ENCODE measurements at regions not wholly inside any gene's neighbourhood (a gene's known extent, or its start where the extent isn't known, plus 50 kb on each side); places are given as distances from the start of the nearest gene placed in this dataset.

DNA sequence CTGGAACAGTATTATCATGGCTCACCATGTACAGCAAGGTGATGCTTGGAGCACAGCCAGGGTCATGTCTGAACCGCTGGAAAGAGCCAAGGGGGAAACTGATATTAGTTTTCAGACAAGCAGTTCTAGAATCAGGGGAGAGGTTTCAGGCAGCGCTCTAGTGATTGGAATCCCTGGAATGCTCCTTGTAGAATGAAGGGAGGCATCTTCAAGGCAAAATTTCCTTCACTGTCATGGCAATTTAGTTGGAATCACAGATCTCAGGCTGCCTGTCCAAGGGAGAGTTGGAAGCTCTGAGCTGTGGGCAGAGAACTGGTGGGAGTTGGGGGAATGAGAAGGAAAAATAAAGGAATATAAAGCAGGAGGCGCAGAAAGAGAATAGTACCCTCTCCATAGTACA is 737.1 kb downstream of the PTPRU start:
- no peak for DNase-seq

DNA sequence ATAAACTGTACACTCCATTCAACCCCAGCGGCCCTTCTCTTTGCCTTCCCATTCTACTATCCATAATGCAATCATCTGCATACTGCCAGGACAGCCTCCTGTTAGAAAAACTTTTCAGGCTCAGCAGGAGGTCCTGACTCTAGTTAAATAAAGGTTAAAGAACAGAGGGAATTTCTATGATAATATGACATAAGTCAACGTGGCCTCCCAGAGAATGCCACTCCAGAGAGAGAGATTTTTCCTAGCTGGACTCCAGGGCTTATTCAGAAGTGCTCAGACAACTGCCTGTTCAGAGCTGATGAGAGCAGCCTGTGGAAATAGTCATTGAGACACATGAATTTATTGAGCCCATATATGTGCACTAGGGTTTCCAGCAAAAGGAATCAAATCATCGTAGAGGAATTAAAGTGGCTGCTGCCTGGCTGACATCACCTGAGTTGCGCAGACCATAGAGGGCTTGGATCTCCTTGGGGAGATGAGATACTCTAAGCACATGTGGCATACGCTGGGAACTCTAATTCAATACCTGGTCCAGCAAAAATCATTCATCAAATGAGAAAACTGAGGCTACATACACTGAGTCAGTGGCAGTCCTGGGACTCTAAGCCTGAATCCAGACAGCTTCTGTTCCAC is 736.2 kb downstream of the PTPRU start:
- no peak for DNase-seq

DNA sequence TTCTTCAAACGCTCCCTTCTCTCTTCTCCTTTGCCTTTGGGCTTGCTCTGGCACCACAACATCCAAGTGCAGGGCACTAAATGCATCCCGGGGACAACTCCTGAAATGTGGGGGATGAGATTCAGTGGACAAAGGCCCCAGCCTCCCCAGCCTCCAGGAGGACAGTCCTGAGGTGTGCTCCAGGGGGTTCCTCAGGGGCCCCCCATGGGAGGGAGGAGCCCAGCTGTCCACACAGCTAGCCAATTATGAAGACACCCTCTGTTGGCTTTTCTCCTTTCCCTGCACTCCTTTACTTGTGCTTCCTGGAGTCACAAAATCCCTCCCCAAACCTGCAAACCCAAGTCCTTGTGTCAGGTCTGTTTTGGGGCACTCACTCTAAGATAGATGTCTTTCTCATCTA is 735.4 kb downstream of the PTPRU start:
- no peak for DNase-seq

DNA sequence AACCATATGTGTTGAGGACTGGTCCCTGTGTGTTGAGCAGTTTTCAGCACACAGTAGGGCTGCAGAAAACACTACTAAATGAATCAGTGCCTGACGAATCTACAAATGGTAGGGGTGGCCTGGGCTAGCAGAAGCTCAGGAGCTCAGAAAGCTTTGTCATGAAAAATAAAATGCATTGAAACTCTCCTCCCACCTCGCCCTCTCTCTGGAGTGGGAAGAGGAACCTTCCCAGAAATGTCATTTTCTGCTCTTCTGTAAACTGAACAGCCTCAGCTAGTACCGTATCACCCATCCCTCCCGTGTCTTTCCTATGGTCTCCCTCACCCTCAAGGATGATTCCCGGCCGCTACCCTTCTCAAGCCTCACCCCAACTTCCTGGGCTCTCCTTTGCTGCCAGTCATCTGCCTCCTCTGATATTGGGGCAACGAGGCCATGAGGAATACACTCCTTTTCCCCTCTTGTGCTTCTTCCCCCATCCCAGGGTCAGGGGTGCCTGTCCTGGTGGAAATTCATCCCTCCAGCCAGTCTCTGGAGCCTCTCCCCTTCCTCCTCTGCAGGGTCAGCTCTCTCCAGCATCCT is 734.5 kb downstream of the PTPRU start:
- no peak for DNase-seq

DNA sequence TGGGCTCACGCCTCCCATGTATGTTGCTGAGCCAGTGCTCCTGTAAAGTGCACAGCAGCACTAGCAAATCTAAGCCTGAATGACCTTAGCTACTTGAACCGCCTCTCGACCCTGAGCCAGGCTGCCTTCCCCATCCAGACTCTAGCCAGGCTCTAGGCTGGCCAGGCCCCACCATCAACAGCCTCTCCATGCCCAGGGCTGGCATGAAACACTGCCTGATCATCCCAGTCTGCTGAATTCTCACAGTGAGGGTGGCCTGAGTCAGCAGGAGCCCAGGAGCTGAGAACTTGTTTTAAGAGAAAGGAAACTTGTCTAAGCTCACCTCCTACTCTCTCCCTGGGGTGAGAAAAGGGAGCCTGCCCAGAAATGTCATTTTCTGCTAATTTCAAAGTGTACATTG is 733.3 kb downstream of the PTPRU start:
- no peak for DNase-seq

DNA sequence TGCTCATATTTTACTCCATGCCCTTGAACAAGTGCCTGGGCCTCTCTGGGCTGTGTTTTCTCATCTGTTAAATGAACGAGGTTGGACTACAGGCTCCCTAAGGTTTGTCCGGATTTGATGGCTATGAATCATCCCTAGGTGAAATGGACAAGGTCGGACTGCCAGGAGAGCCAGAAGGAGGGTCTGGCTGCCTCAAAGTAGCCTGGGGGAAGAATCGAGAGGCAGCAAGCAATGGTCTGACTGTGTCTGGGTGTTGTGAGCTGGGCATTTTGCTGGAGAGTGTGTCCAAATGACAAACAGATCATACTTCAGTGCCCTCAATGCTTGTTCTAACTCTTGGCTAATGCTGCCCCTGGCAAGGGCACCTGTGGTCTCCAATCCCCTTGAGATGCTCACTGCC is 730.9 kb downstream of the PTPRU start:
- DNase-seq, result no peak

DNA sequence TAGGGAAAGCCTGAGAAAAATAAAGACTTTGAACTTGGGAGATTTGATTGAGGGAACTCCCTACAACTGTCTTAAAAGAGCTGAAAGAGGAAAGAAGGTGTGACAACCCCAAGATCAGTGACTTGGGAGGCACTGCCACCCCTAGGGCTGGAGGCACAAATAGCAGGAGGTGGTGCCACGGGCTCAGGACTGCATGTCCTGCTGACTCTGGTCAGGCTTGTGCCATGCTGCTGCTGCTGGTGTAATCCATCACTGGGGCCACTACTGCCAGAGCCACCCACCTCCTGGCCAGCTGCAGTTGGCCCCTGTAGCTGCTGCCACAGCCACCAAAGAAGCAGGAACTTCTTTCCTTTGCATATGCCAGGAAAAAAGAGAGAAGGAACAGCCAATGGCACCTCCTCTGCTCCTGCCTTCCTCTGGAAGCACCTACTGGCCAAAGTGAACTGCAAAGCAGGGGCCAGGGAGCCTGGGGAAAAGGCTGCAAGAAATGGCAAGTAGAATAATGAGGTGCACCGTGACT is 730.3 kb downstream of the PTPRU start:
- DNase-seq, result no peak

DNA sequence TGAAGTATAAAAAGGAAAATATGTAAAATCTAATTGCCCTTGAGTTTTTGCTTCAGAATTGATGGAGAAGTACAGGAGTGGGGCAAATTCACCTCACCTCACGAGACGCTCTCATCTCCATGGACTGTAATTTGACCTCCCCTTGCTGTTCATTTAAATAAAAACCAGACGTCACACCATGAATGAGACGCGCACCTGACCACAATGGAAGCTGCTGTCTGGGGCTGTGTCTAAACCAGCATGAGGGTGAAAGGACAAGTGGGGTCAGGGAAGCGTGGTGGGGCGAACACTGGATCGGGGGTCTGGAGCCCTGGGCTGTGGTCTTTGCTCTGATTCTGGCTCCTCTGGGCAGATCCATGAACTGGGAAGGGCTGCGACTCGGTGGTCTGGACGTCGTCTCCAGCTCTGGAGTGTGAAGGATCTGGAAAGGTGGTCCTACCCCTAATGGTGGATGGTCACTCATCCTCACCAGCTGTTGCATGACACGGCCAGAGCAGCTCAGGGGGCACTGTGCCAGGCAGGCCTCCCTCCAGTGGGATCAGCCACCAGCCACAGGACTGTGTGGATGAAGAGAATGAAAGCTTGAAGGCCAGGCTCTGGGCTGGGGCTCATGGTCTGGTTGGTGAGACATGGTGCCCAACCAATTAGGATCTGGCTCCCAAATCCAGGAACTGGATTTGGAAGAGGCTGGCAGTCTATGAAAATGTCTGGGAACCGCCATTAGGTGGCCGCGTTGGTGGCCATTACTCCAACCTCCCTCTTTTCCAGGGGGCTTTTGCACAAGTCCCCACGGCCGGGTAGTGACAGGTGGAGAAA is 728.6 kb downstream of the PTPRU start:
- no peak for DNase-seq

DNA sequence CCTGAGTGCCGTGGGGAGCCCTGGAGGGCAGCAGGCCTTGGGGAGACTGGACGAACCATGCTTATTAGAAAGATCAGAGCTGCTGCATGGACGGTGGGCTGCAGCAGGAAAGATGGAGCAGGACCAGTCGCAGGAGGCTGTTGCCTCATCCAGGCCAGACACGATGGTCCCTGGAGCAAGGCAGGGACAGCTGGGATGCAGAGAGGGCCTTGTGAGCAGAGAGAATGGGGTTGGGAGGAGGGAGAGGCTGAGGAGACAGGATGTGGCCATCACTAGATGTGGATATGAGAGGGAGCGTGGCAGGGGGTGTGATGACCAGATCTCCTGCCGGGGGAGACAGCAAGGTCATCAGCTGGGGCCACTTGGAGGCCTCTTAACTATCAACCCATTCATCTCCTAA is 727.6 kb downstream of the PTPRU start:
- no peak for DNase-seq

DNA sequence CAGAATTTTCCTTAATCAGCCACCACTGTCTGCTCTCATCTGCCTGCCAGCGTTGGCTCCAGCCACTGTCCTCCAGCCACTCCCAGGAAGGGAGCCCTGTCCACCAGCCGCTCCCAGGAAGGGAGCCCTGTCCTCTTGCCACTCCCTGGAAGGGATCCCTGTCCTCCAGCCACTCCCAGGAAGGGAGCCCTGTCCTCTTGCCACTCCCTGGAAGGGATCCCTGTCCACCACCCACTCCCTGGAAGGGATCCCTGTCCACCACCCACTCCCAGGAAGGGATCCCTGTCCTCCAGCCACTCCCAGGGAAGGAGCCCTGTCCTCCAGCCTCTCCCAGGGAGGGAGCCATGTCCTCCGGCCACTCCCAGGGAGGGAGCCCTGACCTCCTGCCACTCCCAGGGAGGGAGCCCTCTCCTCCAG is 726.5 kb downstream of the PTPRU start:
- DNase-seq, result no peak

DNA sequence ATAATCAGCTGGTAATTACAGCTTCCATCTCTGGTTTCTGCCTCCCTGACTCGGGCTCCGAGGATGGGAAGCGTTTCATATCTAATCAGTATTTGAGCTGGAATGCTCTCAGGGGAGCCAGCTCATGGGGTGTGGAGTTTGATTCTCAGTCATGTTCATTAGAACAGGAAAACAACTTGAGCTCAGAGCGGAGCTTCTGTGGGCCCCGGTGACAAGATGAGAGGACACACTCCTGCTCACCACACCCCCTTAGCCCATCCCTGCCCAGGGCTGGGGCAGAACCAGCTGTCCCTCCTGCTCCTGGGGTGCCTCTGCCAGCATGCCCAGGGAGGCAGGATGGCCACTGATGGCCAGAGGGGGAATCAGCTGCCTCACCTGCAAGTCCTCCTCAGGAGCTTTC is 726.0 kb downstream of the PTPRU start:
- no peak for DNase-seq

DNA sequence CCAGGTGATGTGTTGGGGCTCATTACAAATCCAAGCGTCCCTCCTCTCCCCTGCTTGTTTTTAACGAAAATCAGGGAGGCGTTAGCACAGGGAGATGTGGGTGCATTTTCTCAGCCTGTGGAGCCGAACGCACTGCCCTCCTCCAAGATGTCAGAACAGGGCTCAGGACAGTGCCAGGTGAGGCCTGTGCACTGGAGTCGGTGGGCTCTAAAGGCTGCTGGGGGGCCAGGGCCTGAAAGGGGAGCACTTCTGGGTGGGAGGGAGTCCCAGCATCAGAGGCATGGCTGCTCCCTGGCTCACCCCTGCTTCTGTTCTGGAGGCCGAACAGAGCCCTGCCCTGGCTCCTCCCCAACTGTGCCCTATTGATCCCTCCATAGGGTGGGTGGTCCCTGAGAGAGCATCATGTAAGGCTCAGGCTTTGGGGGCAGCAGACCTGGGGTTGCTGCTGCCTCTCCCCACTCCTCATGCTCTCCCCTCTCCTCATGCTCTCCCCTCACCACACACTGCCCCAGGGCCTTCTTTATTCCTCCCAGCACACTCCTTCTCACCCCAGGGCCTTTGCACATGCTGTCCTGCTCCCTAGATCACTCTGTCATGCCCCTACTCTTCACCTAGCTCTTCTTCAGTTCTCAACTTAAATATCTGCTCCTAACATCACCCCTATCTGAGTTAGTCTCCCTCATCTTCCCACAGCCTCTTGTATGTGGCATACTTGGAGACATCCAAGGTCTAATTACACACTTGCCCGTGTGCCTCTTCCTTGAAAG is 725.2 kb downstream of the PTPRU start:
- no peak for DNase-seq

DNA sequence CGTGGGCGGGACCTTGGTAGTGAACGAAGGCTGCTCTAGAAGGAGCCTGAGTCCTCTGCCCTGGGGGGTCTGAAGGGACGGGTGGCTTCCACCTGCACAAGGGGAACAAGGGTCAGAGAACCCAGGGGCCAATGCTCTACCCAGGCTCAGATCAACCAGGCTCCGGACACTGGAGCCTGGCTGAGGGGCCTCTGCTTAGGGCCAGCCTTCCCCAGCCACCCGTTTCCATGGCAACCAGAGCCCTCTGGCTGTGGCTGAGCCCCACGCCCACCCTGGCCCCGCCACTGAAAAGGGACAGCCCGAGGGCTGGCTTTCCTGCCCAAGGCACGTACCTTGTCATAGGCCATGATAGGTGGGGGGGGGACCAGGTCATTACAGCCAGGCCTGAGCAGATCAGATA is 724.6 kb downstream of the PTPRU start:
- DNase-seq, result no peak

DNA sequence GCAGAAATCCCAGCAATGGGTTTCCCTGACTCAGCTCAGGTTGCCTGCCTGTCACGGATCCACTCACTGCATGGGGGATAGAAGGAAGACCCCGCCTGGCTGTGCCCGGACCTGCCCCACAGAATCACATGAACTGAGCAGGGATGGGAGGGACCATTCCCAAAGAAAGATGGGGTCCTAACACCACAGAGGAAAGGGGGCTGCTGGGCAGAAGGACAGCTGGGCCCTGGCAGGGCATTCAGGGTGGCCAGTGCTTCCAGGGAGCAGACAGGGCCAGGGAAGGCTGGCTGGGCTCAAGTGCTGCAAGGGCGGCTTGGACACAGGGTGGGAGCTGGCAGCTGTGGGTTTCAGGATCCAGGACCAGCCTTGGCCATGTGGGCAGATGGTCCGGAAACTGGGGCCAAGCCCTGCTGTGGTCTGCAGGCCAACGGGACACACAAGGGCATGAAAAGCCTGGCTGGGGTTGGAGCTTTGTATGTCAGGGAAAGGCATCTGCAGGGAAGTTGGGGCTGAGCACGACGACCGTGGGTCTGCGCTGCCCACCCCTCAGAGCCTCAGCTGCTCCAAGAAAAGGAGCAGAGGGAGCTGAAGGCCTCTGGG is 723.9 kb downstream of the PTPRU start:
- no peak for DNase-seq

DNA sequence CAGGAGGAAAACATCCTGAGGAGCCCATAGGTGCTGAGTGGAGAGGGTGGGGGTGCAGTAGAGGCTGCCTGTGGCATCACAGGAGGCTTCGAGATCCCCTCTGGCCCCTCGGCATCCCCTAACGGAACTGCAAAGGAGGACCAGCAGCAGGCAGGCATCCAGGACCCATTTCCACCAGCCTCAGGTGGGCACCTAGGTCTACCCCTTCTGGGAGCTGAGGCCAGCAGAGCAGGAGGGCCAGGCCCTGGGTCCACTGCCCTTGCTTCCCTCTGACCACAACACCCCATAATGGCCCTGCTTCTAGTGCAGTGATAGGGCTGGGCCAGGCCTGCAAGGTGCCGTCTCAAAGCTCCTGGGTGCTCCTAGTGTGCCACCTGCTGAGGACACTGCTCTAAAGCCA is 723.0 kb downstream of the PTPRU start:
- DNase-seq, result no peak

DNA sequence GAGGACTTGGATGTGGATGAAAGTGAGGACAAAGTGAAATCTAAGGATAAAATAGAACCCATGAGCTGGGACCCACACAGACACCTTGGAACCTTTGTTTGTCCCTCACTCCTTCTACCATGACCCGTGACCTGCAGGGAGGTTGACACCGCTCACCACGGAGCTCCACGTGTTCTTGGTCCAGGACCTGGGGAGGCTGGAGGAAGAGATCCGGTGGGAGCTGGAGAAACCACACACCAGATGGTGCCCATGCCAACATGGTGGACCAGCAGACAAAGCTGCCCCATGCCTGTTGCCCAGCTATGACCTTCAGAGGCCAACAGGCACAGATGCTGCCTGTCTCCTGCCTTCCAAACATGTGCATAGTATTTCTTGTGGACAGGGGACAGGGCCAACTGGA is 721.9 kb downstream of the PTPRU start:
- no peak for DNase-seq

DNA sequence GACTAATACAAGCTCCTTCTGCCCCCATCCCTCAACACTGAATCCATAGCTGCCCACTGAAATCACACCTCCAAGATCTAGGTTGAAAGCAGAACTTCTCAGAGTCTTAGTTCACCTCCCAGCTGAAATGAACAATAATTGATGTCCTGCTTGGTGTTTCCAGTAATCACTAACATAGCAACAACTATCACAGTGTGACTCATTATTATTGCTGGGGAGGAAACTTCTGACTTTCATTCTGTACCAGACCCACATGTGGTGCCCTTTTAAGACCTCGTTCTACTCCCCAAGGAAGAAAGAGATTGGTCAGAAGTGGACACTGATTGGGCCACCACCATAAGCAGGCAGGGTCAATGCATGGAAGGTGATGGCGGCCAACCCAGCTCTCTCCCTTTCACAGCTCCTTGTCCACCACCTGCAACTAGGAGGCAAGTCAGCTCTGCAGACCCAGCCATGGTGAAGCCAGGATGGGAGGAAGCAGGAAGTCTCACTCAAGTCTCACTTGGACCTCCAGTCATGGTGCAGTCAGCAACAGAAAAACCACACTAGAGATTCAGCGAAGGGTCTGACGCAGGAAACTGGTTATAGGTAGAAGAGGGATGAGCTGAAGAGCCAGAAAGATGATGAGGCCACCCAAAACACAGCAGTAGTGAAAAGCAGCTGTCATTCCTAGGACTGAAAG is 720.2 kb downstream of the PTPRU start:
- DNase-seq, result no peak

DNA sequence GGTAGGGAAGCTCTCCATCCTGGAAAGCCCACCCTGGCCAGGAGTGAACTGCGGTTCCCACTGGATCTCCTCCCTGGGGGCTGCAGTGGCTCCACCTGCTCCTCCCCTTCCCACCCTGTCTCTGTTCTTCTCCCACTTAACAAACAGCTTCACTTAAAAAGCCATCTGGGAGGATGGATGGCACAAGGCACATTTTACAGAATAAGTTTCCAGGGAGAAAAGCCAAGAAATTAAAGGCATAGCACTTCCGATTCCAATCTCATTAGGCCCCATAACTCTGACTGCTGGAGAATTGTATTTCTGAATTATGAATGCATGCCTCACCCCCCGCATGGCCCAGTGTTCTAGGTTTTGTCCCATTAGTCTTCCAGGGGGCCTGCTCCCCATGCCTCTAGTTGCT is 718.3 kb downstream of the PTPRU start:
- no peak for DNase-seq

DNA sequence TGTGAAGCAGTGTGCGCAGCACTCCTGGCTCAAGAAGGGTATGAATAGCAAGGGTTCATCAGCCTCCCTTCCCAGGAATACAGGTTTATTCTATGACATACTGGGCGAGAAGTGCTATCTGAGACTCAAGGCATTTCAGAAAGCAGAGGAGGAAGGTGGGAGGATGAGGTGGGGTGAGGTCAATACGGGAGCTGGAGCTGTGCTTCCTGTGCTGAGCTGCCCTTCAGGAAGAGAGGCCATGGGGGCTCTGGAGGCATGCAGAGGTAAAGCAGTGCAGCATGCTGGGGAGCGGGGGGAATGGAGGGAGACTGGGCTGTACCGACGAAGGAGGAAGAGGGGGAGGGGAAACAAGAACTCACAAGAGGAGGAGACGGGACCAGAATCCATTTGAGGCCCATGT is 717.6 kb downstream of the PTPRU start:
- DNase-seq, result no peak

DNA sequence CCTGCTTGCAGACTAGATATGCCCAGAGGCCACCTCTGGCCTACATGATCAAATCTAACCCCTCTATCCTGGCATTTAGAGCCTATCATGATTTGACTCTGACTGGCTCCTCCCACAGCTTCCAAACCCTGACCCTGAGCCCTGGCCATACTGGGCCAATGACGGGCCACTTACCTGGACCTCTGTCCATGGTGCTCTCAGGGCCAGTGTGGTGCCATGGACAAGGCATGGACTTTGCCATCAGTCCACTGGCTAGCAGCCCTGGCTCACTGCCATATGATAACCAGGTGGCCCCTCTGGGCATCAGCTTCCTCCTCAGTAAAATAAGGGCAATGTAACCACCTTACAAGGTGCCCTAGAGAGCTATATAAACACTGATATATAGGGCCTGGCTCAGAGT is 713.4 kb downstream of the PTPRU start:
- no peak for DNase-seq

DNA sequence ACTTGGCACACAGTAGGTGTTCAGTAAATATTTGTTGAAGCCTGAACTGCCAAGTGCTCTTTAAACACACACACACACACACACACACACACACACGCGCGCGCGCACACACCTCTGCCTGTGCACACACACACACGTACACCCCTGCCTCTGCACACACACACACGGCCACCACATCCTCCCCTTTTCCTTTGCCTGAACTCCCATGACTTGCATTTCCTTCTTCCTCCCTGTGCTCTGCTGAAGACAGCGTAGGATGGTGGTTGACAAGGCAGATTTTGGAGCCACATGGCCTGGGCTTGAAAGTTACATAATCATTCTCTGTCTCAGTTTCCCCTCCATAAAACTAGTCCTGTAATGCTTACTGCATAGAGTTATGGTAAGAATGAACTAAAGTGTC is 712.3 kb downstream of the PTPRU start:
- DNase-seq, result no peak

DNA sequence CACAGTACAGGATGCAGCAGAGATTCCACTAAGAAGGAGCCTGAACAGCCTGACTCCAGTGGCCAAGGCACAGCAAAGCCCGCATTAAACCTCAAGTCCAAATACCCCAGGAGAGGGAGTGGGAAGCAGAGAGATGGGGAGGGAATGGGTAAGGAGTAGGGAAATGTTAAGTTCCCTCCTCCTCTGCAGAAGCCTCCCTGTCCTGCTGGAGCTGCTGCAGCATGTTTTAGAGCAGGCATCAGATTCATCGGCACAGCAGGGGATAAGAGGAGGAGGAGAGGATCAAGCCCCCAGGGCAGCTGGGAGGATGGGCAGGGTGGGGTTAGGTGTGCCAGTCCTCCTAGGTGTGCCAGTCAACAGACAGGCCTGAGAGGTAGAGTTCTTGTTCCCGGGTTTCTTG is 709.7 kb downstream of the PTPRU start:
- DNase-seq, result no peak

All from NCI-H1092 (cell line).